ENCODE measurements at regions not wholly inside any gene's neighbourhood (a gene's known extent, or its start where the extent isn't known, plus 50 kb on each side); places are given as distances from the start of the nearest gene placed in this dataset.

GRCh38 chr13:76683168-76683567 is 203.0 kb downstream of the KCTD12 start:
- TF ChIP-seq CTCF (IDR thresholded peaks at IDR 0.05) = no peak
- no peak for TF ChIP-seq POLR2A (IDR thresholded peaks at IDR 0.05)

Data from body of pancreas (tissue), 4 donors.